Trophoblast cell (in vitro differentiated cells and primary cell): ENCODE measurements at regions not wholly inside any gene's neighbourhood (a gene's known extent, or its start where the extent isn't known, plus 50 kb on each side); places are given as distances from the start of the nearest gene placed in this dataset.

Experiments
- DNase-seq, 2 donors: peaks; one replicate each; pipeline ENCODE4 v3.0.0-alpha.2; 2016
- H2AFZ ChIP-seq: 2 replicates; pipeline ENCODE4 v1.6.1; 2013; ENCODE audit warnings: low read length, moderate library complexity, mild to moderate bottlenecking; ENCODE audit not compliant: insufficient read depth, poor library complexity
- H2AK5ac ChIP-seq: 2 replicates; pipeline ENCODE4 v1.6.1; 2013; ENCODE audit warnings: mild to moderate bottlenecking, low read length
- H2BK120ac ChIP-seq: 2 replicates; pipeline ENCODE4 v1.6.1; 2013; ENCODE audit warnings: low read length, mild to moderate bottlenecking, moderate library complexity; ENCODE audit not compliant: insufficient read depth, poor library complexity
- H2BK12ac ChIP-seq: 2 replicates; pipeline ENCODE4 v1.6.1; 2013; ENCODE audit warnings: mild to moderate bottlenecking, low read length, moderate library complexity
- H2BK5ac ChIP-seq: 2 replicates; pipeline ENCODE4 v1.6.1; 2013; ENCODE audit warnings: low read length, low read depth, moderate library complexity, mild to moderate bottlenecking; ENCODE audit not compliant: poor library complexity
- H3K14ac ChIP-seq: 2 replicates; pipeline ENCODE4 v1.6.1; 2013; ENCODE audit warnings: mild to moderate bottlenecking, low read length
- H3K18ac ChIP-seq: 2 replicates; pipeline ENCODE4 v1.6.1; 2013; ENCODE audit warnings: mild to moderate bottlenecking, low read length
- H3K23ac ChIP-seq: 2 replicates; pipeline ENCODE4 v1.6.1; 2013; ENCODE audit warnings: low read length
- H3K27ac ChIP-seq: 2 replicates; pipeline ENCODE4 v1.5.1; 2013; ENCODE audit warnings: low read depth, mild to moderate bottlenecking, inconsistent platforms, low read length, moderate library complexity
- H3K27me3 ChIP-seq: 2 replicates; pipeline ENCODE4 v1.6.1; 2013; ENCODE audit warnings: inconsistent platforms, mild to moderate bottlenecking, low read length, moderate library complexity; ENCODE audit not compliant: insufficient read depth
- H3K36me3 ChIP-seq, 2 experiments: 1 replicate in 1 of 2; 2 replicates in 1 of 2; pipeline ENCODE4 v1.6.1; 2013; ENCODE audit warnings: low read length in 2 of 2, mild to moderate bottlenecking in 2 of 2, moderate library complexity in 1 of 2; ENCODE audit not compliant: insufficient read depth in 2 of 2, control insufficient read depth in 1 of 2
- H3K4ac ChIP-seq: 2 replicates; pipeline ENCODE4 v1.6.1; 2013; ENCODE audit warnings: low read depth, mild to moderate bottlenecking, low read length, moderate library complexity
- H3K4me1 ChIP-seq, 2 experiments: 1 replicate in 1 of 2; 2 replicates in 1 of 2; pipeline ENCODE4 v1.6.1; 2013; ENCODE audit warnings: low read length in 2 of 2, mild to moderate bottlenecking in 2 of 2, moderate library complexity in 1 of 2; ENCODE audit not compliant: insufficient read depth in 2 of 2, control insufficient read depth in 1 of 2
- H3K4me2 ChIP-seq: 2 replicates; pipeline ENCODE4 v1.6.1; 2013; ENCODE audit warnings: inconsistent platforms, mild to moderate bottlenecking, low read length, moderate library complexity
- H3K4me3 ChIP-seq: 2 replicates; pipeline ENCODE4 v1.5.1; 2013; ENCODE audit warnings: mild to moderate bottlenecking, low read depth, low read length, inconsistent platforms
- H3K79me1 ChIP-seq: one replicate; pipeline ENCODE4 v1.6.1; 2013; ENCODE audit warnings: low read length
- H3K79me2 ChIP-seq: 2 replicates; pipeline ENCODE4 v1.6.1; 2013; ENCODE audit warnings: low read length, mild to moderate bottlenecking; ENCODE audit not compliant: control insufficient read depth, insufficient read depth, poor library complexity
- H3K9ac ChIP-seq: 2 replicates; pipeline ENCODE4 v1.6.1; 2013; ENCODE audit warnings: mild to moderate bottlenecking, low read length
- H3K9me3 ChIP-seq: 2 replicates; pipeline ENCODE4 v1.6.1; 2013; ENCODE audit warnings: low read depth, mild to moderate bottlenecking, control low read depth, inconsistent platforms, low read length; ENCODE audit not compliant: insufficient read depth
- H4K12ac ChIP-seq: 2 replicates; pipeline ENCODE4 v1.6.1; 2013; ENCODE audit warnings: low read depth, mild to moderate bottlenecking, low read length, moderate library complexity
- H4K8ac ChIP-seq: 2 replicates; pipeline ENCODE4 v1.6.1; 2013; ENCODE audit warnings: low read depth, mild to moderate bottlenecking, low read length, moderate library complexity
- H4K91ac ChIP-seq: one replicate; pipeline ENCODE4 v1.6.1; 2013; ENCODE audit warnings: low read depth, mild to moderate bottlenecking, low read length, moderate library complexity
- WGBS: extraction: QIAGEN DNeasy Blood & Tissue Kit; methylation state at CpG from one replicate; pipeline ENCODE4 v1.1.7; 2013; ENCODE audit warnings: missing lambda C conversion rate; ENCODE audit not compliant: insufficient read length, insufficient coverage; ENCODE audit errors: extremely low coverage; 5-methylcytosine and 5-hydroxymethylcytosine counted together

- Histone ChIP-seq H3K27me3 (no peaks in the 10 kb centered on the region), H4K12ac (no peak overlapping the region), H3K18ac (no peak overlapping the region), H3K14ac (no peak overlapping the region), H3K23ac (no peak overlapping the region), H3K27ac (no peak overlapping the region), H4K8ac (no peak overlapping the region), H2BK5ac (no peak overlapping the region), H3K4me1 (peaks cover 0 to 2% of the 10 kb centered on the region in 2 experiments), H3K36me3 (no peaks in the 10 kb centered on the region), H3K4ac (no peak overlapping the region), H3K4me3 (no peak overlapping the region), H2AK5ac (no peak overlapping the region), H3K9me3 (peaks cover 4% of the 10 kb centered on the region), H3K4me2 (no peak overlapping the region), H2BK120ac (no peak overlapping the region), H3K79me2 (no peaks in the 10 kb centered on the region), H4K91ac (no peak overlapping the region), H3K79me1 (no peaks in the 10 kb centered on the region), H2AFZ (no peak overlapping the region), H3K9ac (no peak overlapping the region), H2BK12ac (no peak overlapping the region)
- DNase-seq = no peak
- no CpG with 5 or more reads among the region's 18 CpGs for WGBS
These were observed 1403.5 kb downstream of the BRD1 start for GRCh38 chr22:48424201-48424627.

- Histone ChIP-seq H3K79me2 (no peaks in the 10 kb centered on the region), H2AFZ (no peak overlapping the region), H3K36me3 (no peaks in the 10 kb centered on the region), H4K8ac (no peak overlapping the region), H2BK12ac (no peak overlapping the region), H4K91ac (no peak overlapping the region), H3K23ac (no peak overlapping the region), H3K4ac (no peak overlapping the region), H3K9ac (no peak overlapping the region), H3K27me3 (no peaks in the 10 kb centered on the region), H3K4me2 (no peak overlapping the region), H3K14ac (no peak overlapping the region), H3K79me1 (no peaks in the 10 kb centered on the region), H4K12ac (no peak overlapping the region), H3K27ac (no peak overlapping the region), H2BK120ac (no peak overlapping the region), H3K9me3 (peaks cover 4% of the 10 kb centered on the region), H3K18ac (no peak overlapping the region), H3K4me1 (no peaks in the 10 kb centered on the region), H2BK5ac (no peak overlapping the region), H3K4me3 (no peak overlapping the region), H2AK5ac (no peak overlapping the region)
- no CpG with 5 or more reads among the region's 8 CpGs for WGBS
- no peak for DNase-seq
These were observed 1404.2 kb downstream of the BRD1 start for GRCh38 chr22:48423481-48423911.

GRCh38 chr22:48422900-48423480 is 1404.7 kb downstream of the BRD1 start:
- Histone ChIP-seq H3K4me2 (no peak overlapping the region), H2BK120ac (no peak overlapping the region), H3K18ac (no peak overlapping the region), H3K79me2 (no peaks in the 10 kb centered on the region), H3K27me3 (no peaks in the 10 kb centered on the region), H3K9ac (no peak overlapping the region), H3K4ac (no peak overlapping the region), H3K79me1 (no peaks in the 10 kb centered on the region), H3K9me3 (peaks cover 4% of the 10 kb centered on the region), H3K36me3 (no peaks in the 10 kb centered on the region), H3K27ac (no peak overlapping the region), H3K4me3 (no peak overlapping the region), H2BK5ac (no peak overlapping the region), H4K8ac (no peak overlapping the region), H3K23ac (no peak overlapping the region), H3K4me1 (no peaks in the 10 kb centered on the region), H4K91ac (no peak overlapping the region), H2BK12ac (no peak overlapping the region), H4K12ac (no peak overlapping the region), H2AFZ (no peak overlapping the region), H2AK5ac (no peak overlapping the region), H3K14ac (no peak overlapping the region)
- no peak for DNase-seq
- no CpG with 5 or more reads among the region's 7 CpGs for WGBS

- Histone ChIP-seq H4K91ac (no peak overlapping the region), H3K18ac (no peak overlapping the region), H3K79me2 (no peaks in the 10 kb centered on the region), H4K8ac (no peak overlapping the region), H3K36me3 (no peaks in the 10 kb centered on the region), H3K14ac (no peak overlapping the region), H2AK5ac (no peak overlapping the region), H2BK12ac (no peak overlapping the region), H3K23ac (no peak overlapping the region), H4K12ac (no peak overlapping the region), H3K4me2 (no peak overlapping the region), H2BK120ac (no peak overlapping the region), H3K79me1 (no peaks in the 10 kb centered on the region), H3K9ac (no peak overlapping the region), H3K9me3 (peaks cover 2% of the 10 kb centered on the region), H3K4ac (no peak overlapping the region), H2AFZ (no peak overlapping the region), H3K4me1 (no peaks in the 10 kb centered on the region), H3K27ac (no peak overlapping the region), H3K27me3 (no peaks in the 10 kb centered on the region), H3K4me3 (no peak overlapping the region), H2BK5ac (no peak overlapping the region)
- DNase-seq = no peak
- WGBS = no CpG with 5 or more reads among the region's 10 CpGs
These were observed 1408.8 kb downstream of the BRD1 start for GRCh38 chr22:48418831-48419230.
